Common myeloid progenitor, CD34-positive (primary cell): ENCODE measurements at regions not wholly inside any gene's neighbourhood (a gene's known extent, or its start where the extent isn't known, plus 50 kb on each side); places are given as distances from the start of the nearest gene placed in this dataset.
A peak's percentile ranks its signal among the peaks of the same experiment; 100 is the strongest.

Source experiments
- CTCF ChIA-PET: fragments of 350-600 bp; sonication (Branson Sonifier 250); formaldehyde crosslinking; loops from one replicate; lab custom pipeline; 2021; ENCODE audit warnings: antibody characterized with exemption; lab: Charles Lee
- POLR2A ChIA-PET: fragments of 350-600 bp; sonication (Branson Sonifier 250); formaldehyde crosslinking; loops from one replicate; lab custom pipeline; 2021; ENCODE audit warnings: antibody characterized with exemption; lab: Charles Lee
- DNase-seq, 3 donors: peaks; one replicate each; pipeline versions ENCODE4 v3.0.0 to v3.0.0-alpha.2; 2013
- H3K27ac ChIP-seq, 2 experiments: 1 replicate in 1 of 2; 2 replicates in 1 of 2; pipeline ENCODE4 v1.7.0; 2013; ENCODE audit warnings: inconsistent platforms in 2 of 2, low read length in 2 of 2, mild to moderate bottlenecking in 2 of 2, low read depth in 1 of 2, moderate library complexity in 1 of 2; ENCODE audit not compliant: severe bottlenecking in 2 of 2, insufficient read depth in 1 of 2, poor library complexity in 1 of 2
- H3K27me3 ChIP-seq, 5 experiments: replicated peaks in 2 of 5; 1 replicate in 3 of 5; 2 replicates in 2 of 5; pipeline versions ENCODE4 v1.6.1 to v1.7.0; 2013; ENCODE audit warnings: low read length in 4 of 5, mild to moderate bottlenecking in 2 of 5, moderate library complexity in 2 of 5, inconsistent platforms in 1 of 5; ENCODE audit not compliant: insufficient read depth in 5 of 5, control insufficient read depth in 4 of 5
- H3K36me3 ChIP-seq, 4 experiments: 1 replicate in 2 of 4; 2 replicates in 2 of 4; pipeline versions ENCODE4 v1.6.1 to v1.7.0; 2013; ENCODE audit warnings: low read length in 3 of 4, control low read depth in 1 of 4, mild to moderate bottlenecking in 1 of 4; ENCODE audit not compliant: control insufficient read depth in 4 of 4, insufficient read depth in 4 of 4
- H3K4me1 ChIP-seq, 4 experiments: 1 replicate in 3 of 4; 2 replicates in 1 of 4; pipeline versions ENCODE4 v1.6.1 to v1.7.1; 2013; ENCODE audit warnings: low read length in 3 of 4, mild to moderate bottlenecking in 3 of 4, control low read depth in 1 of 4, inconsistent platforms in 1 of 4, moderate library complexity in 1 of 4; ENCODE audit not compliant: control insufficient read depth in 4 of 4, insufficient read depth in 4 of 4; ENCODE audit errors: control extremely low read depth in 1 of 4
- H3K4me3 ChIP-seq, 7 experiments: 1 replicate in 4 of 7; 2 replicates in 3 of 7; pipeline versions ENCODE4 v1.5.1 to v1.7.0; 2013; ENCODE audit warnings: mild to moderate bottlenecking in 7 of 7, low read length in 6 of 7, moderate library complexity in 6 of 7, inconsistent platforms in 2 of 7, low read depth in 2 of 7, control low read depth in 1 of 7; ENCODE audit not compliant: insufficient read depth in 4 of 7, control insufficient read depth in 1 of 7; ENCODE audit errors: extremely low read depth in 1 of 7
- H3K9me3 ChIP-seq, 5 experiments: 1 replicate in 4 of 5; 2 replicates in 1 of 5; pipeline versions ENCODE4 v1.6.1 to v1.7.1; 2013; ENCODE audit warnings: low read length in 4 of 5, mild to moderate bottlenecking in 2 of 5, inconsistent platforms in 1 of 5, low read depth in 1 of 5, moderate library complexity in 1 of 5; ENCODE audit not compliant: control insufficient read depth in 4 of 5, insufficient read depth in 2 of 5; ENCODE audit errors: control extremely low read depth in 1 of 5
- WGBS: methylation state at CpG from one replicate; pipeline ENCODE4 v1.1.5; 2013; ENCODE audit not compliant: insufficient coverage; 5-methylcytosine and 5-hydroxymethylcytosine counted together

- Histone ChIP-seq H3K9me3 (no peaks in the 10 kb centered on the region), H3K27ac (no peak overlapping the region), H3K4me1 (peaks cover 0 to 2% (median 0%) of the 10 kb centered on the region in 4 experiments), H3K36me3 (no peaks in the 10 kb centered on the region), H3K4me3 (no peak overlapping the region), H3K27me3 (no peaks in the 10 kb centered on the region)
- POLR2A ChIA-PET: interaction anchor here (0.6 kb wide), 1 partner anchor 475 kb away, joined by 4 read pairs; no protein-coding TSS in a partner anchor
- CTCF ChIA-PET: interaction anchor here (1.3 kb wide), 1 partner anchor 9 kb away, joined by 3 read pairs; no protein-coding TSS in a partner anchor
- peak in 1 of 3 donors; percentile 17 for DNase-seq
- no CpG with 5 or more reads among the region's 1 CpG for WGBS
Observed at GRCh38 chr9:90029386-90029785, 424.6 kb downstream of the GADD45G start.

- H3K27ac ChIP-seq: no peak overlapping the region
- DNase-seq: no peak
- ChIA-PET CTCF (interaction anchor here (1.3 kb wide), 1 partner anchor 9 kb away, joined by 3 read pairs; no protein-coding TSS in a partner anchor), POLR2A (interaction anchor here (0.6 kb wide), 1 partner anchor 475 kb away, joined by 4 read pairs; no protein-coding TSS in a partner anchor)
- no peaks in the 10 kb centered on the region for H3K27me3 ChIP-seq
- peaks cover 0 to 2% (median 0%) of the 10 kb centered on the region in 4 experiments for H3K4me1 ChIP-seq
- 89% methylated on average over 3 of the region's 5 CpGs for WGBS
- H3K36me3 ChIP-seq: no peaks in the 10 kb centered on the region
- H3K4me3 ChIP-seq: no peak overlapping the region
- no peaks in the 10 kb centered on the region for H3K9me3 ChIP-seq
Observed at GRCh38 chr9:90029996-90030395, 425.2 kb downstream of the GADD45G start.

GRCh38 chr9:90032296-90033027 is 427.6 kb downstream of the GADD45G start:
- H3K27ac ChIP-seq: no peak overlapping the region
- DNase-seq: no peak
- no peaks in the 10 kb centered on the region for H3K4me1 ChIP-seq
- H3K36me3 ChIP-seq: no peaks in the 10 kb centered on the region
- no peaks in the 10 kb centered on the region for H3K27me3 ChIP-seq
- WGBS: 98% methylated on average over 5 of the region's 9 CpGs
- ChIA-PET POLR2A (no interaction called here), CTCF (interaction anchor here (0.9 to 1.6 kb wide), 2 partner anchors 8 to 14 kb away, joined by 3 read pairs; no protein-coding TSS in a partner anchor)
- no peaks in the 10 kb centered on the region for H3K9me3 ChIP-seq
- no peak overlapping the region for H3K4me3 ChIP-seq

- Histone ChIP-seq H3K4me3 (no peak overlapping the region), H3K4me1 (no peaks in the 10 kb centered on the region), H3K9me3 (no peaks in the 10 kb centered on the region), H3K27me3 (no peaks in the 10 kb centered on the region), H3K36me3 (no peaks in the 10 kb centered on the region), H3K27ac (no peak overlapping the region)
- ChIA-PET POLR2A (no interaction called here), CTCF (interaction anchor here (0.9 to 1.6 kb wide), 2 partner anchors 9 to 15 kb away, joined by 3 read pairs; no protein-coding TSS in a partner anchor)
- DNase-seq: no peak
- WGBS: 100% methylated on average over 1 of the region's 7 CpGs
Observed at GRCh38 chr9:90033028-90033650, 428.3 kb downstream of the GADD45G start.

GRCh38 chr9:90034071-90034470 is 429.3 kb downstream of the GADD45G start:
- CTCF ChIA-PET: no interaction called here
- POLR2A ChIA-PET: no interaction called here
- no peaks in the 10 kb centered on the region for H3K9me3 ChIP-seq
- DNase-seq: no peak
- no peaks in the 10 kb centered on the region for H3K36me3 ChIP-seq
- H3K4me1 ChIP-seq: no peaks in the 10 kb centered on the region
- H3K4me3 ChIP-seq: no peak overlapping the region
- 92% methylated on average over 2 of the region's 5 CpGs for WGBS
- no peak overlapping the region for H3K27ac ChIP-seq
- H3K27me3 ChIP-seq: no peaks in the 10 kb centered on the region

GRCh38 chr9:90035471-90035870 is 430.7 kb downstream of the GADD45G start:
- 91% methylated on average over 2 of the region's 2 CpGs for WGBS
- Histone ChIP-seq H3K4me3 (no peak overlapping the region), H3K36me3 (no peaks in the 10 kb centered on the region), H3K4me1 (no peaks in the 10 kb centered on the region), H3K27me3 (no peaks in the 10 kb centered on the region), H3K27ac (no peak overlapping the region), H3K9me3 (no peaks in the 10 kb centered on the region)
- no peak for DNase-seq
- ChIA-PET CTCF (interaction anchor here (0.7 kb wide), 1 partner anchor 17 kb away, joined by 3 read pairs; no protein-coding TSS in a partner anchor), POLR2A (no interaction called here)
